ENCODE measurements at regions not wholly inside any gene's neighbourhood (a gene's known extent, or its start where the extent isn't known, plus 50 kb on each side); places are given as distances from the start of the nearest gene placed in this dataset.

GRCh38 chr12:102316723-102317122 is 119.1 kb upstream of the PMCH start:
- no peaks in the 10 kb centered on the region for H3K23me2 ChIP-seq (ENCODE audit: insufficient read length, low read depth, low read length, poor library complexity, severe bottlenecking)
- no peak overlapping the region for H2BK120ac ChIP-seq (ENCODE audit: low read depth, low read length, poor library complexity, severe bottlenecking)
- H2BK20ac ChIP-seq (ENCODE audit: low read depth, low read length, poor library complexity, severe bottlenecking) = no peak overlapping the region
- no peak overlapping the region for H3K4ac ChIP-seq (ENCODE audit: low read depth, low read length)
- no peak for DNase-seq
- no peak overlapping the region for H4K8ac ChIP-seq (replicated peaks; ENCODE audit: insufficient read length, low read depth, low read length)
- no peak overlapping the region for H4K91ac ChIP-seq (ENCODE audit: insufficient read length, low read depth, low read length)
- no peak overlapping the region for H2BK15ac ChIP-seq (ENCODE audit: low read depth, low read length)
- no peak overlapping the region for H3K9ac ChIP-seq (ENCODE audit: extremely low read depth, insufficient read length, low read length)
- Mint-ChIP-seq H3K4me3 (no peak overlapping the region), H3K36me3 (ENCODE audit: insufficient read depth in 1 of 3, low read depth in 3 of 3) (peaks cover 0 to 11% (median 0%) of the 10 kb centered on the region in 3 experiments; a peak in 2 of 7 replicates), H3K27ac (no peak overlapping the region), H3K4me1 (peaks cover 4% of the 10 kb centered on the region in 2 experiments; a peak in 3 of 4 replicates), H3K27me3 (ENCODE audit: low read depth) (no peaks in the 10 kb centered on the region), H3K9me3 (peaks cover 0 to 4% of the 10 kb centered on the region in 2 experiments; a peak in 1 of 5 replicates)
- no peak overlapping the region for H3K56ac ChIP-seq (ENCODE audit: insufficient read length, low read depth, low read length)
- H3K18ac ChIP-seq (ENCODE audit: insufficient read length, low read depth, low read length) = no peak overlapping the region
- no peak overlapping the region for H3K14ac ChIP-seq (ENCODE audit: insufficient read depth, low read length)
- no peak overlapping the region for H2BK12ac ChIP-seq (ENCODE audit: insufficient read length, low read depth, low read length)
- H2AFZ ChIP-seq (ENCODE audit: low read length) = no peak overlapping the region
- no CpG with 5 or more reads among the region's 2 CpGs for WGBS (ENCODE audit: extremely low coverage, insufficient read length, low lambda C conversion rate)
- H3K27ac ChIP-seq (ENCODE audit: insufficient read length, low read depth, low read length) = no peak overlapping the region
- H4K20me1 ChIP-seq (ENCODE audit: control insufficient read depth, insufficient read depth, insufficient read length) = no peaks in the 10 kb centered on the region
- H3K23ac ChIP-seq (ENCODE audit: insufficient read length, low read depth, low read length) = no peak overlapping the region
- no peak overlapping the region for H3T11ph ChIP-seq (ENCODE audit: low read length)
- no peak overlapping the region for H2BK5ac ChIP-seq (ENCODE audit: insufficient read length, low read length)
- no peak overlapping the region for H2AK5ac ChIP-seq (ENCODE audit: insufficient read length, low read length)
- no peak overlapping the region for H3K4me2 ChIP-seq (ENCODE audit: insufficient read depth, insufficient read length, low read length)
- no peaks in the 10 kb centered on the region for H3K9me3 ChIP-seq (ENCODE audit: control insufficient read depth, low read depth, low read length)
- H3K4me1 ChIP-seq (ENCODE audit: insufficient read depth, low read length) = no peaks in the 10 kb centered on the region
- H3K79me1 ChIP-seq (ENCODE audit: insufficient read depth, low read depth, low read length, poor library complexity, severe bottlenecking) = no peaks in the 10 kb centered on the region
- TF ChIP-seq CTCF (conservative IDR thresholded peaks at IDR 0.05) = no peak
- no peaks in the 10 kb centered on the region for H3K79me2 ChIP-seq (ENCODE audit: insufficient read depth, low read length)
- no peaks in the 10 kb centered on the region for H3K27me3 ChIP-seq (ENCODE audit: insufficient read depth, low read length)
- H4K5ac ChIP-seq (ENCODE audit: insufficient read length, low read depth, low read length) = no peak overlapping the region

All from H9 (cell line).